HG03196 (cell line): ENCODE measurements at regions not wholly inside any gene's neighbourhood (a gene's known extent, or its start where the extent isn't known, plus 50 kb on each side); places are given as distances from the start of the nearest gene placed in this dataset.
A peak's percentile ranks its signal among the peaks of the same experiment; 100 is the strongest.

Source experiments
- ATAC-seq: cut with Tn5 transposase; IDR thresholded peaks from one replicate; pipeline ENCODE4 v1.9.1; 2021; ENCODE audit not compliant: unreplicated experiment

DNA sequence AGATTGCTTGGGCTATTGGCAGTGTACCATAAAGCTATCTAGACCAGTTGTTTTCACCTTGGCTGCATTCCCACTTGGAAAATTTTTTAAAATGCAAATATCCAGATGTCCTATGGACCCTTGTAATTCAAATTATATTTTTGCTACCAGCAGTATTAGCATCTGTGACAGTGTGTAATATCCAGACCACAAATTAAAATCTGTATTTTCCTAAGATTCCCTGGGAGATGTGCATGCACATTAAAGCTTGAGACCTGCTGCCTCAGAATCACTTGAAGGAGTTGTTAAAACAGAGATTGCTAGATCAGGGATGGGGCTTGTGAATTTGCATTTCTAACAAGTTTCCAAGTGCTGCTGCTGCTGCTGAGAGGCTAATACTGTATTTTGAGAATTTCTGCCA, 381.2 kb upstream of the PDE4D start:
- no peak for ATAC-seq

DNA sequence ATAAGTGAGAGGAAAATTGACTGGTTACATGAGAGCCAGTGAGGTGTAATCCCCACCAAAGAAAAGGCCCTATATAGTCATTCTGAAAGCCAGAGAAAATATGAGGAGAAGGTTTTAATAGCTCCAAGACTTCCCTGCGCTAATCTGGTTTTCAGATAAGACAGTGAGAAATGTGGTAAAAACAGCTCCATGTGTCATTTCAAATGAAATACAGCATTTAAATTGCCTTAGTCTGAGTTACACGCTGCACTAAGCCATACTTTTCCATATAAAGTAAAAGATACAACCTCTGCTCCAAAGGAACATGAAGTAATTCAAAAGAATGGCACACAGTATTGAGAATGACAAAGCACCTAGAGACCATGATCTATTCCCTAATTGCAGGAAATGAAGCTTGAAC, 378.0 kb upstream of the PDE4D start:
- ATAC-seq, result no peak

DNA sequence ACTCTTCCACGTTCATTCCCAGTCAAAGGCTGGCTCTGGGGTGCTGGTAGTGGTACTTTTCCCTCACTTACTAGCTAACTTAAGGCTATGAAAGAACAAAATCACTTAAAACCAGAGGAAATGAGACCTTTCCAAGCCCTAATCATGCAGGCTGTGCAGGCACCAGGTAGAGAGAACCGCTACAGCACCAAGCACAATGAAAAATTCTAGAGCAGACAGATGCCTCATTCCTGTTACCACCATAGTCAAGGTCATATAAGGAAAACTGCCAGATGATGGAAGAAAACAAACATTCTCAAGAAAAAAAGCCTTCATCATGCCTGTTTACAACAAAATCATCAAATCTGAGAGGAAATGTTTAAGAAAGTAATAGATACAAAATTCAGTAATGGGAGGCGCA, 374.4 kb upstream of the PDE4D start:
- no peak for ATAC-seq

DNA sequence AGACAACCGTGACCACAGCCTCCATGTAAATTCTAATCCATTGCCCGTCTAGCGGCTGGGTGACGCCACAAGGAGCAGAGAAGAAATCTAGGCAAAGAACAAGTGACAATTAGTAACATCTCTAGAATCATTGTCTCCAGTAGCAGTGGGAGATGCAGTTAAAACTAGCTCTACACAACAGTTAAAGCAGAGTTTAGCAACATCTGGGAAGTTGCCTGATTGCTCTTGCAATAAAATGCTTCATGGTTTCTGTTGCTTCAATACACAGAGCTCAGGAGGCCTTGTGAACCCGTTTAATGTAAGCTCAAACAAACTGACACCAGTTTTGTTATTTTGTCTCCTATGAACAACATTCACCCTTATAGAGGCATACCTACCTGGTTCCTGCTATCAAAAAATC, 369.8 kb upstream of the PDE4D start:
- no peak for ATAC-seq

DNA sequence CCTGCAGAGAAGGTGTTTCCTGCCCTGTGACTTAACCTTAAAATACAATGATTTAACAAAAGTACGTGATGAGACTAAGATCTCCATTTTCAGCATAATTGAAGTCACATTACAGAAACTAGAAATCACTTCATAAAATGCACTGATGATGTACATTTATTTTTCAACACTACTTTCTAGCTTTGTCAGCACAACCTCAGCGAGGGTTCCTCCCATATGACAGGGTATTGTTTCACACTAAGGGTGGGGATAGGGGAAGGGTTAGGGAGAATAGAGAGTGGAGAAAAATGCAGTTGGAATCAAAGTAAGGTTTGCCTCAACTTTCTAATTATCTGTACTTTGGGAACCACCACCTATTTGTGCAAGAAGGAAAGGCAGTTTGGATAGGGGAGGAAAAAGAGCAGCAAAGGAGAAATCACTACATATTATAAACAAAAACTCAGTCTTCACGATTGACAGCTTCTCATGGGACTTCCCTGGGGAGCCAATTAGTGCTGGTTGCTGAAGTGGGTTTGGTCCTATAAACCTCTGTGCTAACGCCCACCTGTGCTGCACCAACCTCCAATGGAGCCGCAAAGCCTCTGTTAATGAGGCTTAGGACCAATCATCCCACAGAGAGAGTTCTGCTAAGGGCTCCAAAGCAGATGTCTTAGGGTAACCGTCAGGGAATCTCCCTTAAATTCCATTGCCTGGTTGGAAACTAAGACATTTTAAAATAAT, 369.2 kb upstream of the PDE4D start:
- no peak for ATAC-seq

DNA sequence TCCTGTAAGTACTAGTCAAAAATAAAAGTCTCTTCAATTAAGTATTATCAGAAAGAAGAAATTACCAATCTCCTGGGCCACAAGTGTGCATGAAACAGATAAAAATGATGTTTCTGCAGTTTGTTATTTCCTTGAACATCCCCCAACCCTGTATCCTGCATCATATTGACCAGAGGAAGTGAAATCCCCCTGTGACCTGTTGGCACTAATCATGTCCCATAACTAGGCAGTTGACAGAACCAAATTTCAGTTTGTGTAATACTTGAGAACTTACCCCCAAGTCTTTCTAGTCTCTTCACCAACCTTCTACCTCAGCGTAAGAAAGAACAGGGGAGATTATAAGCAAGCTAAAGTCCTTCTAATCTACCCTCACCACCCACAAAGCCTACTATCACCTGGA, 368.2 kb upstream of the PDE4D start:
- ATAC-seq, result no peak

DNA sequence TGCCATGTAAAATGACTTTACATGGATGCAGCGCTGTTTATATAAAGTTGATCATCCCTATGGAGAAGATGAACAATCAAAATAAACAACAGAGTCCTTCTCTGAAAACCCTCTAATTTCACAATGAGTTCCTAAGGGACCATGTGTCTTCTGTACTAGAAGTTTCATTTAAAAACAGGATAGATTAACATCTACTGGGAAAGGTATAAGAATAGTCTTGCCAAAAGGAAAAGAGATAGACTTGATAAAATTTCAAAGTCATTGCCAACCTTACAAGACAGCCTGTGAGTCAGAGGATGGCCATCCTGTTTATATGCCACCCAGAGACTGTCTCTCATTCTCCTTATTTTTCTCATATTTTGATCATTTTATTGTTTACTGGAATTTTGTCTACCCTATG, 367.1 kb upstream of the PDE4D start:
- no peak for ATAC-seq

DNA sequence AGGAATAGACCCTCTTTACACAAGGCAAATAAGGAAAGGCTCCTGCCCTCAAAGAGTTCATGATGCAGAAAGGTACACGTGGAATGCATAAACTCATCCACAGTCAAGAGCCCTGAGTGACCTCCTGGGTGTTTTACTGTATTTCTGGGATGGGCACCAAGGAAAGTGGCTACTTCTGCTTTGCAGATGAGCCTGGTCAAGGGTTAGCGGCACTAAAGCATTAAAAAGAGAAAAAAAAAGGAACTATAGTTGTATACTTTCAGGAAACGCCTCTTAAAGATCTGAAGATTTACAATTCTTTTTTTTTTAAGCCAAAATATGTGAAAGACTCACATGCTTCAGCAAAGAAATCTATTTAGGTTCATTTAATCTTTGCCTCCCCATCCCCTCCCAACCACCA, 366.2 kb upstream of the PDE4D start:
- no peak for ATAC-seq

DNA sequence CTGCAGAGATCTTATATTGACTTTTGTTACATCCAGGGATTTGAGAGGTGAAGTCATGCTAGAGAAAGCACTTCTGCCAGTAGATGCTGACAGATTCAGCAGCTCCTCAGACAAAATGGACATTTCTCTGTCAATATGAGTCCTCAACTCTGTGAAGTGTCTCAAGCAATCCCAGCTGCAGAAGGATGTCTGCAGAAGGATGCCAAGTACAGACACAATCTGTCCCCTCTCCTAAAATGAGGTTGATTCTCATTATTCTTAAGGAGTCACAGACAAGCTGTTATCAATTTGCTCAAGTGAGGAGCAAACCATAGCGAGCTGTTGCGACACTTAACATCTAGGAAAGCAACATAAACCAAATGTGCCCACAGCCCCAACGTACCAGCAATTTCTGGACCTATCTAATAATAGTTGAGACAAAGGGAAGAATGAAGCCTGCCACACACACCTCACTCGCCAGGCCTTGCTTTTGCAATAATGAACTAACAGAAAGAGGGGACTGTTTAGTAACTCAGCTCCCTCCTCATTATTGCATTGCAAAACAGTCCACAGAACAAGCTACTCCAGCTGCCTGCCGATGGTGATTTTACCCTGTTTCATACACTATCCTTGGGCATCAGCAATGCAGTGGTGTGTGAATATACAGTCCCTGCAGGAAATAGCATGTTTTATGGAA, 364.2 kb upstream of the PDE4D start:
- no peak for ATAC-seq

DNA sequence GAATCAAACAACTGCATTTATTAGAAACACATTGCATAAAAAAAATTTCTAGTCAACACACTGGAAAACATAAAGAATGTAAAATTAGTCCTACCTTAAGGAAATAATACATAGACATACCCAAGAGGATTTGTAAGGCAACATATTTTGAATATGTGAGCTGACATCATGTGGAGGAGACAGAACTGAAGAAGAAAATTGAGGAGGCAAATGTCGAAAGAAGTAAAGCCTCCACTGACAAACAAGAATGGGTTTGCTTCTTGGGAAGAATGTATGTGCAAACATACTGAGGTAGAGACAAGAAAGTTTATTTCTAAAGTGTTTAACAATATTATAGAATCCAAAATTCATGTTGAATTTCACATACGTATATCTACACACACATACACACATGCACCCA, 363.0 kb upstream of the PDE4D start:
- no peak for ATAC-seq

DNA sequence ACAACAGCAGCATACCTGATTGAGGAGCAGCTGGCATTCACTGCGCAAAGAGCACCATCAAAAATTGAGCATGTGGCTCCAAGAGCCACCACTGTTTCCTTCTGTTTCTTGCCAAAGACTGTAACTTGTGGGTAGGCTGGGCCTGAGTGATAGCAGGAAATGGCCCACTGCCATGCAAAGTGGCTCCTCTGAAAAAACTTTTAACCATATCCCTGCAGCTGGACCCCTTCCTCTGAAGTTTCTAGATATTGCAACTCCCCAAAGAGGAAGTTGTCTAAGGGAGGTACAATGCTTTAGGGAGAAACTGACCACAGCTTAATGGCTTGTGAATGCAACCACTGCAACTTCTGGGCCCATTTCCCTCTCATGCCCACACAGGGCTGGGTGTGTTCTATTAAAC, 355.4 kb upstream of the PDE4D start:
- ATAC-seq, result peak; percentile 99

DNA sequence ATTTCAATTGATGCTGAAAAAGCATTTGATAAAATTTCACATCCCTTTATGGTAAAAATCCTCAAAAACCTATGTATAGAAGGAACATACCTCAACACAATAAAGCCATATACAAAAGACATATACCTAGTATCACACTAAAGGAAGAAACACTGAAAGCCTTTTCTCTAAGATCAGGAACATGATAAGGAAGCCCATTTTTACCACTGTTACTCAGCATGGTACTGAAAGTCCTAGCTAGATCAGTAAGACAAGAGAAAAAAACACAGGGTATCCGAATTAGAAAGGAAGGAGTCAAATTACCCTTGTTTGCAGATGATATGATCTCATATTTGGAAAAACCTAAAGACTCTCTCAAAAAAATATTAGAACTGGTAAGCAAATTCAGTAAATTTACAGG, 350.2 kb upstream of the PDE4D start:
- no peak for ATAC-seq

DNA sequence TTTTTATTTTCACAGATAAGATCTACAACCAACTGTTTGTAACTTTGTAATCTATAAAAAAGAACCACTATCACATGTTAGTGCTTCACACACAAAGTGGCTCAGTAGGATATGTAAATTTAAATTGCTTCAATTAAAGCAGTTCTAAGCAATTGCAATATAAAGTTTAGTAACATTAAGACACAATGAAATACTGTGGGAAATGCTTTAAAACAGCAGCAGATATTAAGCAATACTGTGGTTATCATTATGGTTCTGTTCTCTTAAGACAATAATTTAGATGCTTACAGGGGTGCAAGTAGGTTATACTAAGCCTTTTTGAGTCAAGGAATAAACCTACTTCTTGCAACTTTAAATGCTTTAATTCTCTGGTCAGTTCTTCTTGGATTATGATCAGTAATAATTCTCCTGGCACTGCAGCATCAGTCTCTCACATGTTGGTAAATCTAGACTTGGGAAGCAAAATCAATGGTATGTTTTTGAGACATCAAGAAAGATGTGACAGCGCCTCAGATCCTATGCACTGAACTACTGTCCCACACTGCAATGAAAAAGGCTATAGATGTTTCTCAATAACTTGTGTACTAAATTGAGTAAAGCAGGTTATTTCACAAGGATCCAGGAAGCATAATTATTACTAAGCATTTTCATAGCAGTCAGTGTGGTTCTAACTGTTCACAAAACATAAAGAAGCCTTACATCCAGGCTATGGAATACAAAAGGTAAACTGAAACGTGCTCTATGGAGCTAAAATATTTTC, 338.7 kb upstream of the PDE4D start:
- ATAC-seq, result no peak

DNA sequence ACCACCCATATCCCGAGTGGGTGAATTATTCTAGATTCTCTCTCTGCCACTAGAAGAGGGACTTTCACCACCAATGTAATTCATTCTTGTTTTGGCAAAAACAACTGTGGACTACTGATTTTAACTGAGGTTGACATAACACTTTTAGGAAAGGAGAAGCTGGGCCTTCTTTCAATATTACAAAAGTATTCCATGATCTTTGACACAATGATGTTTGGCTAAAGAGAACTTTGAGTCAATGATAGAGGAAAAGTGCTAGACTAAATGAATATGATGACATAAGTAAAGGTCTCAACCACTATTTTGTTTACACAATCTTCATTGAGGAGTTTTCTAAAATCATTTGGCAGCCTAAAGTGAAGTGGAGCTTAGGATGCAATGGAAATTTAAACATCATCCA, 336.9 kb upstream of the PDE4D start:
- ATAC-seq, result no peak

DNA sequence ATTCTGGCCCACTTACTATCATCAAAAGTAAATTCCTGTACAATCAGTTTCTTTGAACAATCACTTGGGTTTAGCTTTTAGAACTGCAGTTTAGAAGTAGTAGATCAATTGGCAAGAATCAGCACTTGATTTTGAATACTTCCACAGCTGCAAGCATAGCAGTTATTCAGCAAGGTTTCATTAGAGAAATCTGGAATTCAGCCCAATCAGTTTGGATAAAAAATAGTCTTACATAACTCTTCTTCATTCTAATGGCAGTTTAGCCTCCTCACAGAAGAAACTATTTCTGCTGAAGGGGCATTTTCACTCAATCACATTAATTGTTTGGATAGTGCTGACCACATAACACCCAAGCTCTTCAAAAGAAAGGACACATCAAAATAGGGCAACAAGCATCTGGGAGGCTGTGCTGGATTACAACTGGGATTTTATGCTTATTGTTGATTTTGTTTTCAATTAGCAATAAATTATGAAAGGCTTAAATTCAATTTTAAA, 336.2 kb upstream of the PDE4D start:
- ATAC-seq, result no peak

DNA sequence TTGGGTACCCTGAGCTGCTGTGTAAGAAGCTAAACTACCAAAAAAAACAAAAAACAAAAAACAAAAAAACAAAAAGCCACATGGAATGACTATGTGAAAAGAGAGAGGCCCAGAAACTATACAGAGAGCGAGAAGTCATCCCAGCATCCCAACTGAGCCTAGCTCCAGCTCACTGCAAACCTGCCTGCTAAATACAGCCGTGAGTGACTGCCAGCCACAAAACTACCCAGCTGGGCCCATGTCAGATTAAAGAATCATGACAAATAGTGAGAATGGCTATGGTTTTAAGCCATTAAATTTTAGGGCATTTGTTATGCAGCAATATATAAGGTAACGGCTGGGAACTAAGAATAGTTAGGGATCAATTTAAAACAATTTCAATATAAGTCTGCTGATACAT, 335.1 kb upstream of the PDE4D start:
- no peak for ATAC-seq

DNA sequence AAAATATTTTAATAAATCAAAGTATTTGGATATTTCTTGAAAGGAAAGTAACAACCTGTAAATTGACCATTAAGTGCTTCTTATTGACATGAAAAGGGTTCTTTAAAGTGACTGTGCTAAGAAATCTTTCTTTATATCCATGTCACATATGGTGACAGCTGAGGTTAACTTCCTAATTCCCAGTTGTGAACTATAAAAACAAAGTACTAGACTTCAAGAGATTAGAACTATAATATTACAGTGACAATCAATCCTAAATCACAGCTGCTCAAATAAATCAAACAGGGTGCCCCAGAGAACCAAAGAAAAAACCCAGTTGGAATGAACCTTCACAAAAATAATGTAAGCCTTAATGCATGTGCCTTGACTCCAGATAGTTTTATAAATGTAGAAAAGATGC, 332.6 kb upstream of the PDE4D start:
- no peak for ATAC-seq

DNA sequence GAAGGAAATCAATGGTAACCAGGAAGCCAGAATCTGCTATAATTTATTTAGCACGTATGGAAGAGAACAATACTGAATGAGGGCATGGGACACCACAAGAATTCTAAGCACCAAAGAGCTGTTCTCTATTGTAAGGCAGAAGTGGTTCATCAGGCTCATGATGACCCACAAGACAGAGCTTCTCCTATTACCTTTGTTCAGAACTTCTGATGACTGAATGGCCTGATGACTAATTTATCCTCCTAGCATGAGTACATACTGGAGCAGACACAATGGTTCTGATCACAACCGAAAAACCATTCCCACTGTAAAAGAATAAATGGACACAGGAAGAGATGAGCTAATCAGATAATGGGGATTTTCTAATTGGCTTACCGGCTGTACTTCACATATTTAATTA, 329.8 kb upstream of the PDE4D start:
- no peak for ATAC-seq

DNA sequence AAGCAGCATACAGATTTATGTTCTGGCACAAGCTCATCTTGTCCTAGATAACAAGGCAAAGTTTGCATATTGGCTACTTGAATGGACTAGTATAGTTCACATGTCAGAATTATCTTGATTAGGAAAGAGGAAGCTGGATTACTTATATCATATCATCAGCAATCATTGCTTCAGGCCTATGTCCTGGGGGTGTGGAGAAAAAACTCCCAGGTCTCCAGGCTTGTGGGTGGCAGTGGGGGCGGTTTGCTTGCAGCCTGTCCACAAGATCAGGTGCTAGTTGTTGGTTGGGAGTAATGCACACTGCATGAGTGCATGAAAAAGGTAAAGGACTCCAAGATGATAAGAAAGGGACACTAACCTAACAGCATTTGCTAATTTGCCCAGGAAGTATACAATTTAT, 326.4 kb upstream of the PDE4D start:
- no peak for ATAC-seq

DNA sequence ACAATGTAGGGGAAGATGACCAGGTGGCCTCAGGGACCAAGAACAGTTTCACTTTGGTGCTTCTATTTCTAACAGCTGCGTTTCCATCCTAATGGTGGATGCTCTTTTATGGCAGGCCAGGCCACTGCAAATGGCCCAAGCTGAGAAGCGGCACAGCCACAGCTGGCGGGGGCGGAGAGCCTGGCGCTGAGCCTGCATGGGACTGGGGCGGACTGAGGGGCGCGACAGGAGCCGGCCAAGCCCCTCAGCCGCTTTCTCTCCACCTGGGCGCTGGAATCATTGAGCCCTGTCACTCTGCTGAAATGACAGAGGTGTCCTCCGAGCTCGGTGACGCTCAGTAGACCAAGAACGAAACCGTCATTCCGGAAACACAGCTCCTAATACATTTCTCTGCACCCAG, 317.3 kb upstream of the PDE4D start:
- ATAC-seq, result no peak

DNA sequence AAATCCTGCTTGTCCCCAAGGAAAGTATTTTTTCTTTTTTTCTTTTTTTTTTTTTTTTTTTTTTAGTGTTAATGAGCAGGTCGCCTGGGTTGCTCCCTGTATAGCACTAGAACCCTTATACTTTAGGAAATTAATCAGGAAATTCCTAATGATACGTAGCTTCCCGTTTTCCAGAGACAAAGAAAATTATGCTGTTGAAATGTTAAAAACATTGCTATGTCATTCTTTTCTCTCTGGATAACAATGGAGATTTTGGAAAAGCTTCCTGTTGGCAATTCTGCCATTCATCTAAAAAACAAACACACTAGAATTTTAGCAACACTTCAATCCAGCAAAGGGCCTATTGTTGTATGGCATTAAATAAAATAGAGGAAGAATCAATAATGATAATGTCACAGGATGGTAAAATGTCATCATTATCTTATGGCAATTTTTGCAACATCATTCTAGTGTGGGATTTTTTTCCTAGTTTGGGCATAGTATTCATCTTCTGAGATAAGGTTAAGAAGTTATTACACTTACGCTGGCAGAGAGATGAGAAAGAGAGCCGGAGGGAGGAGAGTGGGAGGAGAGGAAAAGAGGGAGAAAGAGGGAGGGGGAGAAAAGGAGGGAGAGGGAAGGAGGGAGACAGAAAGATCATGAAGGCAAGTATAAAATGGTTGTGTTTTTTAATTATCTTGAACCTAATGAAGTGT, 315.8 kb upstream of the PDE4D start:
- no peak for ATAC-seq

DNA sequence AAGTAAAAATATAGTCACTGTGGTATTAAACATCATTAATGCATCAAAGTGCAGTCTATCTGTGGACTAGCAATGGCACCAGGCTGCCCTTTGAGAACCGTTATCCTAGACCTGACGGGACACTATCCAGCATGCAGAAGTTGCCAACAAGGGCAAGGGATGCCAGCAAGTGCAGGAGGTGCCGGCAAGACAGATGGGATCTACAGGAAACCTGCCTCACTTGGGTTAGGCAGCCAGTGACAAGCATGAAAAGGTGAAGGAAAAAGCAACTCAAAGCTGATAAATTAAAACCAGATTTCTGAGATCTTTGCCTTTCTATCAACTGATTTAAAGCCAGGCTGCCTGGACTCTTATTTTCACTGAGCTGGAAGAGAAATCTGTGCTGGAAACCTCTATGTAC, 315.2 kb upstream of the PDE4D start:
- ATAC-seq, result no peak
